ENCODE measurements at regions not wholly inside any gene's neighbourhood (a gene's known extent, or its start where the extent isn't known, plus 50 kb on each side); places are given as distances from the start of the nearest gene placed in this dataset.

DNA sequence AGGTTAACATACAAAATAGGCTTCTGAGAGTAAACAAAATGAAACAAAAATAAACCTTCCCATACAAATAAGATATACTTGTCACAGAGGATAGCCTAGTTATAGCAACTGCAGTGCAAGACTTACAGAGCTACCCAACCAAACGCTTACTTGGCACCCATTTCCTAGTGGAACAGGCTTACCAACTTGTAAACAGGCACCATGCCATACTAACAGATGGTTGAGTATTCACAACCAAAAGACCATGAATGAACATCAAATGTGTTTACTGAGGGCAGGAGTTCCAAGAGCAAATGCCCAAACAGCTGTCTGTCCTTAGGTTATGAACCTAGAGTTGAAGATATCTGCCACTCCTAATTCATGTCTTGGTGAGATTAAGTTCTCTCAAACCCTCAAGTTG, 2629.2 kb downstream of the PCDH7 start:
- no peak overlapping the region for H3K4me3 ChIP-seq (ENCODE audit: extremely low read depth in 1 of 4, insufficient read depth in 2 of 4, low read depth in 3 of 4, low read length in 4 of 4)
- DNase-seq (ENCODE audit: low read depth in 1 of 2, low spot score in 2 of 2) (no peak), FAIRE-seq (no peak)
- TF ChIP-seq TAF7 (optimal IDR thresholded peaks at IDR 0.05; ENCODE audit: borderline replicate concordance, low read depth, low read length): no peak
- no peak for TF ChIP-seq POU5F1 (IDR thresholded peaks at IDR 0.05; ENCODE audit: low read depth, low read length)
- TF ChIP-seq ASH2L (IDR thresholded peaks at IDR 0.05; ENCODE audit: low read length): no peak
- TF ChIP-seq, protein P1, sequence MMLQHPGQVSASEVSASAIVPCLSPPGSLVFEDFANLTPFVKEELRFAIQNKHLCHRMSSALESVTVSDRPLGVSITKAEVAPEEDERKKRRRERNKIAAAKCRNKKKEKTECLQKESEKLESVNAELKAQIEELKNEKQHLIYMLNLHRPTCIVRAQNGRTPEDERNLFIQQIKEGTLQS (IDR thresholded peaks at IDR 0.05; ENCODE audit: insufficient read depth, low read depth, low read length): no peak
- no peak for TF ChIP-seq RAD21 (IDR thresholded peaks at IDR 0.05 in 1 of 2, conservative IDR thresholded peaks at IDR 0.05 in 1 of 2; ENCODE audit: low read depth in 2 of 2, low read length in 2 of 2)
- TF ChIP-seq SRF (IDR thresholded peaks at IDR 0.05; ENCODE audit: low read depth, low read length): no peak
- no peak for TF ChIP-seq CTBP2 (IDR thresholded peaks at IDR 0.05; ENCODE audit: borderline replicate concordance, insufficient read depth, insufficient read length, low read length)
- no peak for TF ChIP-seq CBX5 (IDR thresholded peaks at IDR 0.05; ENCODE audit: low read depth, low read length)
- no peak for TF ChIP-seq CHD2 (IDR thresholded peaks at IDR 0.05; ENCODE audit: low read length)
- no peak for TF ChIP-seq FOSL1 (IDR thresholded peaks at IDR 0.05; ENCODE audit: insufficient read depth, low read depth, low read length)
- no peak for TF ChIP-seq CREB1 (IDR thresholded peaks at IDR 0.05)
- TF ChIP-seq SP2 (IDR thresholded peaks at IDR 0.05; ENCODE audit: low read length): no peak
- no peak for TF ChIP-seq CEBPB (IDR thresholded peaks at IDR 0.05; ENCODE audit: low read depth, low read length)
- TF ChIP-seq RNF2 (IDR thresholded peaks at IDR 0.05; ENCODE audit: borderline replicate concordance, low read depth, low read length, missing control alignments, poor library complexity, severe bottlenecking): no peak
- TF ChIP-seq TEAD4 (IDR thresholded peaks at IDR 0.05; ENCODE audit: low read depth, low read length): no peak

More for the DNA sequence above, 2629.2 kb downstream of the PCDH7 start:
- no peaks in the 10 kb centered on the region for H3K4me1 ChIP-seq (replicated peaks in 1 of 4; ENCODE audit: control insufficient read depth in 3 of 4, insufficient read depth in 4 of 4, low read length in 3 of 4)
- no peaks in the 10 kb centered on the region for H3K27me3 ChIP-seq (replicated peaks in 1 of 4; ENCODE audit: control insufficient read depth in 3 of 4, extremely low read depth in 1 of 4, insufficient read depth in 3 of 4, low read length in 3 of 4)
- no peaks in the 10 kb centered on the region for H4K20me1 ChIP-seq (replicated peaks in 1 of 2; ENCODE audit: control insufficient read depth in 1 of 2, insufficient read depth in 2 of 2, low read length in 2 of 2)
- no peak overlapping the region for H3K23ac ChIP-seq (ENCODE audit: insufficient read length)
- H2BK12ac ChIP-seq (ENCODE audit: low read depth, low read length): no peak overlapping the region
- no peak overlapping the region for H3K56ac ChIP-seq (replicated peaks; ENCODE audit: insufficient read length, low read depth, low read length)
- H3K79me2 ChIP-seq (ENCODE audit: control insufficient read depth in 1 of 2, insufficient read depth in 2 of 2, low read length in 2 of 2): no peaks in the 10 kb centered on the region
- H3K18ac ChIP-seq (ENCODE audit: extremely low read depth, low read length): no peak overlapping the region
- no peak overlapping the region for H4K91ac ChIP-seq (replicated peaks; ENCODE audit: insufficient read length, low read length)
- H3K14ac ChIP-seq (ENCODE audit: insufficient read length): no peak overlapping the region
- H4K8ac ChIP-seq (ENCODE audit: extremely low read depth, insufficient read depth, low read length): no peak overlapping the region
- POLR2A ChIA-PET (ENCODE audit: partially characterized antibody): no interaction called here
- no peak overlapping the region for H3K4me2 ChIP-seq (ENCODE audit: insufficient read depth in 1 of 2, low read depth in 2 of 2, low read length in 2 of 2)
- no peak overlapping the region for H2AFZ ChIP-seq (ENCODE audit: low read length)
- H2BK120ac ChIP-seq (replicated peaks; ENCODE audit: low read depth, low read length): no peak overlapping the region
- H3K36me3 ChIP-seq (ENCODE audit: control insufficient read depth in 2 of 4, insufficient read depth in 4 of 4, low read length in 3 of 4): no peaks in the 10 kb centered on the region
- H4K5ac ChIP-seq (ENCODE audit: insufficient read length, low read depth, low read length): no peak overlapping the region
- 89% methylated on average over 1 of the region's 1 CpG; no CpG with 5 or more reads in 1 of the 2 experiments for WGBS, 2 experiments (ENCODE audit: extremely low coverage in 1 of 2, insufficient coverage in 1 of 2, insufficient read length in 1 of 2, insufficient replicate concordance in 2 of 2, low coverage in 1 of 2, low lambda C conversion rate in 2 of 2, missing lambda C conversion rate in 1 of 2)
- no peak overlapping the region for H2BK20ac ChIP-seq (ENCODE audit: low read length)
- CTCF ChIA-PET (ENCODE audit: partially characterized antibody): no interaction called here
- H3K23me2 ChIP-seq (ENCODE audit: low read depth, low read length): no peaks in the 10 kb centered on the region
- no peaks in the 10 kb centered on the region for H3K79me1 ChIP-seq (ENCODE audit: low read depth, low read length)
- H3K9me3 ChIP-seq (ENCODE audit: insufficient read depth in 2 of 2, low read depth in 1 of 2, low read length in 1 of 2): no peaks in the 10 kb centered on the region
- H2BK15ac ChIP-seq (ENCODE audit: low read length): no peak overlapping the region
- no peak overlapping the region for H3K9ac ChIP-seq (replicated peaks in 1 of 4; ENCODE audit: extremely low read depth in 1 of 4, low read depth in 3 of 4, low read length in 3 of 4)
- no peak overlapping the region for H2BK5ac ChIP-seq (ENCODE audit: low read depth, low read length)
- no peak overlapping the region for H3K4ac ChIP-seq (replicated peaks; ENCODE audit: insufficient read length, low read depth, low read length)
- H3K27ac ChIP-seq (ENCODE audit: low read depth, low read length): no peak overlapping the region
- no peak overlapping the region for H2AK5ac ChIP-seq (ENCODE audit: low read depth, low read length)
